Trophoblast cell (in vitro differentiated cells and primary cell): ENCODE measurements at regions not wholly inside any gene's neighbourhood (a gene's known extent, or its start where the extent isn't known, plus 50 kb on each side); places are given as distances from the start of the nearest gene placed in this dataset.
A peak's percentile ranks its signal among the peaks of the same experiment; 100 is the strongest.

ENCODE experiments used
- DNase-seq, 2 donors: peaks; one replicate each; pipeline ENCODE4 v3.0.0-alpha.2; 2016
- H2AFZ ChIP-seq: 2 replicates; pipeline ENCODE4 v1.6.1; 2013; ENCODE audit warnings: low read length, moderate library complexity, mild to moderate bottlenecking; ENCODE audit not compliant: insufficient read depth, poor library complexity
- H2AK5ac ChIP-seq: 2 replicates; pipeline ENCODE4 v1.6.1; 2013; ENCODE audit warnings: mild to moderate bottlenecking, low read length
- H2BK120ac ChIP-seq: 2 replicates; pipeline ENCODE4 v1.6.1; 2013; ENCODE audit warnings: low read length, mild to moderate bottlenecking, moderate library complexity; ENCODE audit not compliant: insufficient read depth, poor library complexity
- H2BK12ac ChIP-seq: 2 replicates; pipeline ENCODE4 v1.6.1; 2013; ENCODE audit warnings: mild to moderate bottlenecking, low read length, moderate library complexity
- H2BK5ac ChIP-seq: 2 replicates; pipeline ENCODE4 v1.6.1; 2013; ENCODE audit warnings: low read length, low read depth, moderate library complexity, mild to moderate bottlenecking; ENCODE audit not compliant: poor library complexity
- H3K14ac ChIP-seq: 2 replicates; pipeline ENCODE4 v1.6.1; 2013; ENCODE audit warnings: mild to moderate bottlenecking, low read length
- H3K18ac ChIP-seq: 2 replicates; pipeline ENCODE4 v1.6.1; 2013; ENCODE audit warnings: mild to moderate bottlenecking, low read length
- H3K23ac ChIP-seq: 2 replicates; pipeline ENCODE4 v1.6.1; 2013; ENCODE audit warnings: low read length
- H3K27ac ChIP-seq: 2 replicates; pipeline ENCODE4 v1.5.1; 2013; ENCODE audit warnings: low read depth, mild to moderate bottlenecking, inconsistent platforms, low read length, moderate library complexity
- H3K27me3 ChIP-seq: 2 replicates; pipeline ENCODE4 v1.6.1; 2013; ENCODE audit warnings: inconsistent platforms, mild to moderate bottlenecking, low read length, moderate library complexity; ENCODE audit not compliant: insufficient read depth
- H3K36me3 ChIP-seq, 2 experiments: 1 replicate in 1 of 2; 2 replicates in 1 of 2; pipeline ENCODE4 v1.6.1; 2013; ENCODE audit warnings: low read length in 2 of 2, mild to moderate bottlenecking in 2 of 2, moderate library complexity in 1 of 2; ENCODE audit not compliant: insufficient read depth in 2 of 2, control insufficient read depth in 1 of 2
- H3K4ac ChIP-seq: 2 replicates; pipeline ENCODE4 v1.6.1; 2013; ENCODE audit warnings: low read depth, mild to moderate bottlenecking, low read length, moderate library complexity
- H3K4me1 ChIP-seq, 2 experiments: 1 replicate in 1 of 2; 2 replicates in 1 of 2; pipeline ENCODE4 v1.6.1; 2013; ENCODE audit warnings: low read length in 2 of 2, mild to moderate bottlenecking in 2 of 2, moderate library complexity in 1 of 2; ENCODE audit not compliant: insufficient read depth in 2 of 2, control insufficient read depth in 1 of 2
- H3K4me2 ChIP-seq: 2 replicates; pipeline ENCODE4 v1.6.1; 2013; ENCODE audit warnings: inconsistent platforms, mild to moderate bottlenecking, low read length, moderate library complexity
- H3K4me3 ChIP-seq: 2 replicates; pipeline ENCODE4 v1.5.1; 2013; ENCODE audit warnings: mild to moderate bottlenecking, low read depth, low read length, inconsistent platforms
- H3K79me1 ChIP-seq: one replicate; pipeline ENCODE4 v1.6.1; 2013; ENCODE audit warnings: low read length
- H3K79me2 ChIP-seq: 2 replicates; pipeline ENCODE4 v1.6.1; 2013; ENCODE audit warnings: low read length, mild to moderate bottlenecking; ENCODE audit not compliant: control insufficient read depth, insufficient read depth, poor library complexity
- H3K9ac ChIP-seq: 2 replicates; pipeline ENCODE4 v1.6.1; 2013; ENCODE audit warnings: mild to moderate bottlenecking, low read length
- H3K9me3 ChIP-seq: 2 replicates; pipeline ENCODE4 v1.6.1; 2013; ENCODE audit warnings: low read depth, mild to moderate bottlenecking, control low read depth, inconsistent platforms, low read length; ENCODE audit not compliant: insufficient read depth
- H4K12ac ChIP-seq: 2 replicates; pipeline ENCODE4 v1.6.1; 2013; ENCODE audit warnings: low read depth, mild to moderate bottlenecking, low read length, moderate library complexity
- H4K8ac ChIP-seq: 2 replicates; pipeline ENCODE4 v1.6.1; 2013; ENCODE audit warnings: low read depth, mild to moderate bottlenecking, low read length, moderate library complexity
- H4K91ac ChIP-seq: one replicate; pipeline ENCODE4 v1.6.1; 2013; ENCODE audit warnings: low read depth, mild to moderate bottlenecking, low read length, moderate library complexity
- WGBS: extraction: QIAGEN DNeasy Blood & Tissue Kit; methylation state at CpG from one replicate; pipeline ENCODE4 v1.1.7; 2013; ENCODE audit warnings: missing lambda C conversion rate; ENCODE audit not compliant: insufficient read length, insufficient coverage; ENCODE audit errors: extremely low coverage; 5-methylcytosine and 5-hydroxymethylcytosine counted together

DNA sequence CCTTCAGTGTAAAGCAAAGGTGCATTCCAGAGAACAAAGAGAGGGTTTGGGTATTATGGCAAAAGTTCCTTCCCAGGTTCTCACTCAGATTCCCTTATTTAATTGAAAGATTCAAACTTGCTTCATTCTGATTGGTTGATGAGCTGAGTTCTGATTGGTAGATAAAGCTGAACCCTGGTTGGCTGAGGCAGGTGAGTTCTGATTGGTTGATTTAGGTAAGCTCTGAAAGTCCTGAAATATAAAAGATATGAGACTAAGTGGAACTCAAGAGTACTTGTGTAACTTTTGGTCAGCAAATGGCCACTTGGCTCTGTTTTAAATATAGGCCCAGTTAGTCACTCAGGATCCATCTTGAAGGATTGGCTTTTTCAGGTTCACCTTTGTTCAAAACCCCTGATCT is 99.8 kb upstream of the FBXO11 start:
- H4K12ac ChIP-seq = no peak overlapping the region
- H3K4me1 ChIP-seq = no peaks in the 10 kb centered on the region
- H3K4me2 ChIP-seq = no peak overlapping the region
- H3K14ac ChIP-seq = no peak overlapping the region
- H2BK12ac ChIP-seq = no peak overlapping the region
- no peak overlapping the region for H3K9ac ChIP-seq
- H3K36me3 ChIP-seq = no peaks in the 10 kb centered on the region
- H3K23ac ChIP-seq = no peak overlapping the region
- no peak overlapping the region for H3K27ac ChIP-seq
- H2AK5ac ChIP-seq = no peak overlapping the region
- H2BK120ac ChIP-seq = no peak overlapping the region
- H3K79me1 ChIP-seq = no peaks in the 10 kb centered on the region
- DNase-seq = no peak
- H3K9me3 ChIP-seq = no peaks in the 10 kb centered on the region
- no peaks in the 10 kb centered on the region for H3K79me2 ChIP-seq
- no peaks in the 10 kb centered on the region for H3K27me3 ChIP-seq
- H4K8ac ChIP-seq = no peak overlapping the region
- no peak overlapping the region for H3K4ac ChIP-seq
- H2AFZ ChIP-seq = no peak overlapping the region
- no peak overlapping the region for H4K91ac ChIP-seq
- H2BK5ac ChIP-seq = no peak overlapping the region
- no peak overlapping the region for H3K4me3 ChIP-seq
- H3K18ac ChIP-seq = no peak overlapping the region

DNA sequence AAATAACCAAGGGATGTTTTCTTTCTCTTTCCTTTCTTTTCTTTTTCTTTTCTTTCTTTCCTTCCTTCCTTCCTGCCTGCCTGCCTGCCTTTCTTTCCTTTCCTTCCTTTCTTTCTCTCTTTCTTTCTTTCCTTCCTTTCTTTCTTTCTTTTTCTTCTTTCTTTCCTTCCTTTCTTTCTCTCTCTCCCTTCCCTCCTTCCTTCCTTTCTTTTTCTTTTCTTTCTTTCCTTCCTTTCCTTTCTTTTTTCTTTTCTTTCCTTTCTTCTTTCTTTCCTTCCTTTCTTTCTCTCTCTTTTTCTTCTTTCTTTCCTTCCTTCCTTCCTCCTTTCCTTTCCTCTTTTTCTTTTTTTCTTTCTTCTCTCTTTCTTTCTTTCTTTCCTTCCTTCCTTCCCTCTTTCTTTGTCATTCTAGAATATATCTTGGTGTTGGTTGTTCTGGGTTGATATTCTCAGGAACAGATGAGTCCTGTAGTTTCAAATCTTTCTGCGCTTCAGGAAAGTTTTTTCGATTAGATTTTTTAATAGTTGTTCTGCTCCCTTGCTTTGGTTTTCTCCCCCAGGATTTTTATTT is 101.5 kb upstream of the FBXO11 start:
- WGBS = no CpG with 5 or more reads among the region's 2 CpGs
- no peak overlapping the region for H2BK5ac ChIP-seq
- no peaks in the 10 kb centered on the region for H3K9me3 ChIP-seq
- H3K79me2 ChIP-seq = no peaks in the 10 kb centered on the region
- no peak overlapping the region for H3K4me3 ChIP-seq
- no peaks in the 10 kb centered on the region for H3K79me1 ChIP-seq
- no peak overlapping the region for H3K4me2 ChIP-seq
- H2BK120ac ChIP-seq = no peak overlapping the region
- H3K27me3 ChIP-seq = no peaks in the 10 kb centered on the region
- no peak overlapping the region for H2AK5ac ChIP-seq
- H3K18ac ChIP-seq = no peak overlapping the region
- no peak overlapping the region for H4K12ac ChIP-seq
- no peaks in the 10 kb centered on the region for H3K36me3 ChIP-seq
- H2AFZ ChIP-seq = no peak overlapping the region
- H3K4ac ChIP-seq = no peak overlapping the region
- H3K4me1 ChIP-seq = no peaks in the 10 kb centered on the region
- H4K8ac ChIP-seq = no peak overlapping the region
- no peak overlapping the region for H3K23ac ChIP-seq
- no peak overlapping the region for H3K9ac ChIP-seq
- no peak overlapping the region for H2BK12ac ChIP-seq
- no peak overlapping the region for H3K27ac ChIP-seq
- no peak overlapping the region for H4K91ac ChIP-seq
- H3K14ac ChIP-seq = no peak overlapping the region
- no peak for DNase-seq

DNA sequence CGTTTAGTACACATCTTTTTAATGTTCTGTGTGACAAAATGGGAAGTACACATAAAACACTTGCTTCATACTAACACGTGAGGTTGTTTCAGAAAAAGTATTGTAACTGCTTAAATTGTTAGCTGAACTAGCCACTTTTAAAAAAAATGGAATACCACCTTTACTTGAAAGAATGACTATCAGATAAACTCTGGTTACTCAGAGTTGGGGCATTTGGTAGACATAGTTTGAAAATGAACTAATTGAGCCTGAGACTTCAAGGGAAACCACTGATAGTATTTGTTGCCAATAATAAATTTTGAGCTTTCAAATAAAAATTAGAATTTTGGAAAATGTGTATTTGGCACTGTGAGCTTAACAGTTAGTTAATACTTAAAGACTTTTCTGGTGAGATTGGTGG is 103.0 kb upstream of the FBXO11 start:
- H3K18ac ChIP-seq = no peak overlapping the region
- no peak overlapping the region for H3K4me2 ChIP-seq
- DNase-seq = peak; percentile 11 to 75
- H3K27me3 ChIP-seq = no peaks in the 10 kb centered on the region
- H3K27ac ChIP-seq = no peak overlapping the region
- H2AK5ac ChIP-seq = no peak overlapping the region
- H2AFZ ChIP-seq = no peak overlapping the region
- no peak overlapping the region for H3K23ac ChIP-seq
- WGBS = no CpG with 5 or more reads among the region's 2 CpGs
- no peak overlapping the region for H3K4me3 ChIP-seq
- no peak overlapping the region for H3K14ac ChIP-seq
- no peak overlapping the region for H2BK120ac ChIP-seq
- no peaks in the 10 kb centered on the region for H3K79me2 ChIP-seq
- no peak overlapping the region for H4K8ac ChIP-seq
- H4K12ac ChIP-seq = no peak overlapping the region
- H3K9ac ChIP-seq = no peak overlapping the region
- no peak overlapping the region for H3K4ac ChIP-seq
- H2BK5ac ChIP-seq = no peak overlapping the region
- H3K9me3 ChIP-seq = no peaks in the 10 kb centered on the region
- no peaks in the 10 kb centered on the region for H3K36me3 ChIP-seq
- no peak overlapping the region for H4K91ac ChIP-seq
- H2BK12ac ChIP-seq = no peak overlapping the region
- H3K79me1 ChIP-seq = no peaks in the 10 kb centered on the region
- H3K4me1 ChIP-seq = no peaks in the 10 kb centered on the region

DNA sequence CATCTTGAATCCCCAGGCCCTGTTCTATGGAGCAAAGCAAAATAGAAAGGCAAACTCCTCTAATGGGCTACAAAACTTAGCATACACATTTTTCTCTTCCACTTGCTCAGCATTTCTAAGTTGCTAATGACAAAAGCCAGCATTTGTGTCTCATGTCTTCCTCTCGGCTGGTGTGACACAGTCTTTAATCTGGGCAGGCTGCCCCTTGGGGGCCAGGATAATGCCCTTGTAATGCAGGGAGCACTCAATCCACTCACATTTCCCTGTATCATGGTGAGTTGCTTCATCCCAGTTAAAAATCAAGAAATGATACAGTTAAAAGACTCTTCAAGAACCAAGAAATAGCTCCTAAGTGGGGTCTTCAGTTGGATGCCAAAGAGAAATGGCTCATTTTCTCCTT is 109.1 kb upstream of the FBXO11 start:
- Histone ChIP-seq H2AK5ac (no peak overlapping the region), H2BK120ac (no peak overlapping the region), H4K12ac (no peak overlapping the region), H3K4me2 (no peak overlapping the region), H2BK12ac (no peak overlapping the region), H3K9ac (no peak overlapping the region), H3K18ac (no peak overlapping the region), H3K27ac (no peak overlapping the region), H3K27me3 (no peaks in the 10 kb centered on the region), H3K4me3 (no peak overlapping the region), H3K14ac (no peak overlapping the region), H4K91ac (no peak overlapping the region), H4K8ac (no peak overlapping the region), H3K4ac (no peak overlapping the region), H3K4me1 (no peaks in the 10 kb centered on the region), H2BK5ac (no peak overlapping the region), H3K79me2 (no peaks in the 10 kb centered on the region), H3K36me3 (no peaks in the 10 kb centered on the region), H3K79me1 (no peaks in the 10 kb centered on the region), H2AFZ (no peak overlapping the region), H3K9me3 (no peaks in the 10 kb centered on the region), H3K23ac (no peak overlapping the region)
- DNase-seq = no peak
- WGBS = no CpG with 5 or more reads among the region's 1 CpG
